Upper lobe of right lung (tissue), 1 donor: ENCODE measurements at regions not wholly inside any gene's neighbourhood (a gene's known extent, or its start where the extent isn't known, plus 50 kb on each side); places are given as distances from the start of the nearest gene placed in this dataset.
"Not testable (repeated sequence)": the region's sequence is repeated elsewhere in the genome, so short reads cannot be mapped to it uniquely, and the experiment has no call there.

Experiments used
- ATAC-seq: fragments of 200-7000 bp; cut with Tn5 transposase; one replicate; pipeline ENCODE4 v1.9.1; 2020; ENCODE audit warnings: mild to moderate bottlenecking, moderate library complexity
- DNase-seq: peaks from one replicate; pipeline ENCODE4 v3.0.0-alpha.2; 2020
- H3K27ac ChIP-seq: fragments of 200-600 bp; one replicate; pipeline ENCODE4 v1.8.0; 2022
- H3K27me3 ChIP-seq: fragments of 200-600 bp; one replicate; pipeline ENCODE4 v1.8.0; 2022; ENCODE audit warnings: mild to moderate bottlenecking
- H3K36me3 ChIP-seq: fragments of 200-600 bp; one replicate; pipeline ENCODE4 v1.8.0; 2022
- H3K4me1 ChIP-seq: fragments of 200-600 bp; one replicate; pipeline ENCODE4 v1.8.0; 2022
- H3K4me3 ChIP-seq: fragments of 200-600 bp; one replicate; pipeline ENCODE4 v1.8.0; 2022; ENCODE audit warnings: mild to moderate bottlenecking
- H3K9me3 ChIP-seq: fragments of 200-600 bp; one replicate; pipeline ENCODE4 v1.8.0; 2022
- intact Hi-C: fragments of 100-400 bp; cut with DNase I; formaldehyde crosslinking; loops from one replicate; pipeline ENCODE4 v1.11.0; 2022
- TF ChIP-seq, protein P1 (sequence below): fragments of 200-600 bp; IDR thresholded peaks from one replicate; pipeline ENCODE4 v1.8.0; 2022; ENCODE audit warnings: antibody characterized with exemption
- donor health status: DM: no; HTN: yes; CAD: no; lungs with severe emphysema.

- no peak overlapping the region for H3K27ac ChIP-seq
- TF ChIP-seq, protein P1, sequence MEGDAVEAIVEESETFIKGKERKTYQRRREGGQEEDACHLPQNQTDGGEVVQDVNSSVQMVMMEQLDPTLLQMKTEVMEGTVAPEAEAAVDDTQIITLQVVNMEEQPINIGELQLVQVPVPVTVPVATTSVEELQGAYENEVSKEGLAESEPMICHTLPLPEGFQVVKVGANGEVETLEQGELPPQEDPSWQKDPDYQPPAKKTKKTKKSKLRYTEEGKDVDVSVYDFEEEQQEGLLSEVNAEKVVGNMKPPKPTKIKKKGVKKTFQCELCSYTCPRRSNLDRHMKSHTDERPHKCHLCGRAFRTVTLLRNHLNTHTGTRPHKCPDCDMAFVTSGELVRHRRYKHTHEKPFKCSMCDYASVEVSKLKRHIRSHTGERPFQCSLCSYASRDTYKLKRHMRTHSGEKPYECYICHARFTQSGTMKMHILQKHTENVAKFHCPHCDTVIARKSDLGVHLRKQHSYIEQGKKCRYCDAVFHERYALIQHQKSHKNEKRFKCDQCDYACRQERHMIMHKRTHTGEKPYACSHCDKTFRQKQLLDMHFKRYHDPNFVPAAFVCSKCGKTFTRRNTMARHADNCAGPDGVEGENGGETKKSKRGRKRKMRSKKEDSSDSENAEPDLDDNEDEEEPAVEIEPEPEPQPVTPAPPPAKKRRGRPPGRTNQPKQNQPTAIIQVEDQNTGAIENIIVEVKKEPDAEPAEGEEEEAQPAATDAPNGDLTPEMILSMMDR, result no peak
- H3K4me1 ChIP-seq, result no peaks in the 10 kb centered on the region
- H3K4me3 ChIP-seq, result no peak overlapping the region
- DNase-seq (no peak), ATAC-seq (no peak)
- H3K27me3 ChIP-seq, result no peaks in the 10 kb centered on the region
- no peaks in the 10 kb centered on the region for H3K36me3 ChIP-seq
- no peaks in the 10 kb centered on the region for H3K9me3 ChIP-seq
- intact Hi-C loops, result no loop called here
These were observed 107.9 kb upstream of the SRSF6 start for GRCh38 chr20:43349841-43350240.

GRCh38 chr20:43347839-43348238, 109.9 kb upstream of the SRSF6 start:
- intact Hi-C loops, H3K27ac ChIP-seq, DNase-seq, ATAC-seq, H3K27me3 ChIP-seq, H3K4me3 ChIP-seq, H3K9me3 ChIP-seq, H3K4me1 ChIP-seq, H3K36me3 ChIP-seq: not testable (repeated sequence)

DNA sequence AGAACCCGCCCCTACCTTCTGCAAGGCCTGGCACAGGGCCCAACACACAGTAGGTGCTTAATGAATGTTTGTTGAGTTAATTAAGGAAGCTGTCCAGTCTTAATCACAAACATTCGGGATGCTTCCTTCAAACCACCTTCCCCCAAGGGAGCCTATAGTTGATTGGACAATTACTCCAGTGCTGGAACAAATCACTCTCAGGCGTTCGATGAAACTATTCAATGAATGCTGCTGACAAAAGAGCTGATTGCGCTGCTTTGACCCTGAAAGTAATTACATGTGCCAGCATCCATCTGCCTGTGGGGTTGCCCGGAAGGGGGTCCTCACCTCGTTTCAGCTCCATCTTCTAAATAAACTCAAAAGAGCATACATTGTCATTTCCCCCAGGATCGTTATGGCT, 112.0 kb upstream of the SRSF6 start:
- no peaks in the 10 kb centered on the region for H3K27me3 ChIP-seq
- H3K4me1 ChIP-seq, result no peaks in the 10 kb centered on the region
- no peaks in the 10 kb centered on the region for H3K36me3 ChIP-seq
- H3K4me3 ChIP-seq, result no peak overlapping the region
- no peaks in the 10 kb centered on the region for H3K9me3 ChIP-seq
- DNase-seq (no peak), ATAC-seq (no peak)
- H3K27ac ChIP-seq, result no peak overlapping the region
- TF ChIP-seq, protein P1, result no peak
- intact Hi-C loops, result no loop called here

DNA sequence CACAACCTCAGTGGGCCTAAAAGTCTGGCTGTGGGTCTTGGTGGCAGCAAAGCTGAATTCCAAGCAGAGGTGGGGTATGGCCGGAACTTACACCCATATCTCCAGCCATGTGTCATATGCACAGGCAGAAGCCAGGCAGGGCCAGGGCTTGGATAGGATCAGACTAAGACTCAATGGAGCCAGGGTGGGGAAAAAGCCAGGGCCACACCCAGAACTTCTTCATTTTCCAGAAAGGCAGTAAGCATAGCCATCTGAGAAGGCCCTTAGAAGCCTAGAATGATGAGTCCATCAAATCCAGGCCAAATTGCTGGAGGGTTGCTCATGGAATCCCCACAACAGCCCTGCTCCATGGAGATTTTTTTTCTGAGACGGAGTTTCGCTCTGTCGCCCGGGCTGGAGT, 116.2 kb upstream of the SRSF6 start:
- TF ChIP-seq, protein P1, result no peak
- no peak overlapping the region for H3K4me3 ChIP-seq
- no peaks in the 10 kb centered on the region for H3K27me3 ChIP-seq
- ATAC-seq, result no peak
- no peaks in the 10 kb centered on the region for H3K4me1 ChIP-seq
- no peak for DNase-seq
- intact Hi-C loops, result no loop called here
- no peaks in the 10 kb centered on the region for H3K9me3 ChIP-seq
- H3K27ac ChIP-seq, result no peak overlapping the region
- H3K36me3 ChIP-seq, result no peaks in the 10 kb centered on the region

GRCh38 chr20:43337036-43337435, 120.7 kb upstream of the SRSF6 start:
- Histone ChIP-seq H3K36me3 (no peaks in the 10 kb centered on the region), H3K4me3 (no peak overlapping the region), H3K9me3 (no peaks in the 10 kb centered on the region), H3K27me3 (no peaks in the 10 kb centered on the region), H3K27ac (no peak overlapping the region), H3K4me1 (no peaks in the 10 kb centered on the region)
- TF ChIP-seq, protein P1, result no peak
- ATAC-seq (no peak), DNase-seq (no peak)
- intact Hi-C loops, result no loop called here

DNA sequence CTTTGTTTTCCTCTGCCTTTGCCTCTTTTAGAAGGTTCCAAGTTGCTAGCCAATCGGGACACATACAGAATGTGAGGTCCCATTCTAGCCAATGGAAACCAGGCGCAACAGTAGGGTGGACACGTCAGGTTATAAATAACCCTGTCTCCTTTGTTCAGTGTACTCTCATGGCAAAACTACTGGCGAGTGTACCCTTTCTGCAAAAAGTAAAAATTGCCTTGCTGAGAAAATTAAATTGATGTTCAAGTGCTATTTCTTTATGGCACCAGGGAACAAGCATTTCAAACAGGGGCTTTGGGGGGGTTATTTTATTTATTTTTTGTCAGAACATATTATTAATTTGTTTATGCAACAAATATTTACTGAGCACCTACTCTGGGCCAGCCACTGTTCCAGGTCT, 123.6 kb upstream of the SRSF6 start:
- ATAC-seq (no peak), DNase-seq (no peak)
- Histone ChIP-seq H3K9me3 (no peaks in the 10 kb centered on the region), H3K27me3 (no peaks in the 10 kb centered on the region), H3K36me3 (no peaks in the 10 kb centered on the region), H3K4me1 (no peaks in the 10 kb centered on the region), H3K4me3 (no peak overlapping the region), H3K27ac (no peak overlapping the region)
- TF ChIP-seq, protein P1, result no peak
- intact Hi-C loops, result no loop called here
